Endodermal cell (in vitro differentiated cells): ENCODE measurements at regions not wholly inside any gene's neighbourhood (a gene's known extent, or its start where the extent isn't known, plus 50 kb on each side); places are given as distances from the start of the nearest gene placed in this dataset.

Experiments used
- DNase-seq: peaks from one replicate; pipeline ENCODE4 v3.0.0-alpha.2; 2017
- H3K27ac ChIP-seq: 2 replicates; pipeline ENCODE4 v1.5.1; 2013; ENCODE audit warnings: mild to moderate bottlenecking, low read depth, low read length, moderate library complexity
- H3K27me3 ChIP-seq: 2 replicates; pipeline ENCODE4 v1.6.1; 2013; ENCODE audit warnings: mild to moderate bottlenecking, low read length, moderate library complexity; ENCODE audit not compliant: insufficient read depth, control insufficient read depth, poor library complexity, severe bottlenecking
- H3K36me3 ChIP-seq: 2 replicates; pipeline ENCODE4 v1.7.0; 2013; ENCODE audit warnings: mild to moderate bottlenecking, low read length, moderate library complexity; ENCODE audit not compliant: control insufficient read depth, insufficient read depth
- H3K4me1 ChIP-seq: one replicate; pipeline ENCODE4 v1.7.0; 2013; ENCODE audit warnings: low read length; ENCODE audit not compliant: control insufficient read depth, insufficient read depth
- H3K4me3 ChIP-seq: 2 replicates; pipeline ENCODE4 v1.5.1; 2013; ENCODE audit warnings: mild to moderate bottlenecking, low read length, moderate library complexity
- H3K9ac ChIP-seq: 2 replicates; pipeline ENCODE4 v1.6.1; 2013; ENCODE audit warnings: mild to moderate bottlenecking, low read length, moderate library complexity; ENCODE audit not compliant: poor library complexity, severe bottlenecking; ENCODE audit errors: extremely low read depth
- H3K9me3 ChIP-seq: 2 replicates; pipeline ENCODE4 v1.6.1; 2013; ENCODE audit warnings: mild to moderate bottlenecking, low read length, moderate library complexity; ENCODE audit not compliant: control insufficient read depth
- H3K27ac Mint-ChIP-seq: 2 replicates; pipeline ENCODE4 v1.8.0; 2020; ENCODE audit warnings: mixed read lengths
- H3K27me3 Mint-ChIP-seq: 2 replicates; pipeline ENCODE4 v1.8.0; 2021; ENCODE audit warnings: mild to moderate bottlenecking, mixed read lengths; ENCODE audit not compliant: insufficient read depth
- H3K36me3 Mint-ChIP-seq: 2 replicates; pipeline ENCODE4 v1.8.0; 2020; ENCODE audit warnings: low read depth, mixed read lengths
- H3K4me1 Mint-ChIP-seq: 2 replicates; pipeline ENCODE4 v1.8.0; 2020; ENCODE audit warnings: mixed read lengths
- H3K4me3 Mint-ChIP-seq: 2 replicates; pipeline ENCODE4 v1.8.0; 2020; ENCODE audit warnings: mild to moderate bottlenecking, moderate library complexity, mixed read lengths
- H3K9me3 Mint-ChIP-seq: 2 replicates; pipeline ENCODE4 v1.8.0; 2020; ENCODE audit warnings: mild to moderate bottlenecking, mixed read lengths
- WGBS, 2 experiments: methylation state at CpG; one replicate each; pipeline versions ENCODE4 v1.1.5 to v1.1.7; 2013; ENCODE audit warnings: missing lambda C conversion rate in 2 of 2, mixed read lengths in 1 of 2; ENCODE audit not compliant: insufficient coverage in 1 of 2, insufficient read length in 1 of 2; 5-methylcytosine and 5-hydroxymethylcytosine counted together
- TF ChIP-seq, protein P1 (sequence below): fragments of 200-600 bp; sonication (generic); conservative IDR thresholded peaks from 2 replicates; pipeline ENCODE4 v1.5.0; 2021; ENCODE audit warnings: antibody characterized with exemption, mild to moderate bottlenecking

GRCh38 chr7:12080006-12080405 lies 131.1 kb upstream of the TMEM106B start:
- WGBS, 2 experiments, result 81 to 100% methylated on average over 1 to 3 of the region's 3 CpGs

GRCh38 chr7:12085516-12085915 lies 125.6 kb upstream of the TMEM106B start:
- Histone ChIP-seq H3K4me1 (no peaks in the 10 kb centered on the region), H3K27ac (no peak overlapping the region), H3K9me3 (no peaks in the 10 kb centered on the region), H3K27me3 (no peaks in the 10 kb centered on the region), H3K4me3 (no peak overlapping the region), H3K36me3 (no peaks in the 10 kb centered on the region), H3K9ac (no peak overlapping the region)
- 89 to 100% methylated on average over 1 of the region's 1 CpG for WGBS, 2 experiments
- Mint-ChIP-seq H3K4me1 (no peaks in the 10 kb centered on the region), H3K27me3 (no peaks in the 10 kb centered on the region), H3K27ac (no peak overlapping the region), H3K4me3 (no peak overlapping the region), H3K36me3 (no peaks in the 10 kb centered on the region), H3K9me3 (no peaks in the 10 kb centered on the region)
- TF ChIP-seq, protein P1, sequence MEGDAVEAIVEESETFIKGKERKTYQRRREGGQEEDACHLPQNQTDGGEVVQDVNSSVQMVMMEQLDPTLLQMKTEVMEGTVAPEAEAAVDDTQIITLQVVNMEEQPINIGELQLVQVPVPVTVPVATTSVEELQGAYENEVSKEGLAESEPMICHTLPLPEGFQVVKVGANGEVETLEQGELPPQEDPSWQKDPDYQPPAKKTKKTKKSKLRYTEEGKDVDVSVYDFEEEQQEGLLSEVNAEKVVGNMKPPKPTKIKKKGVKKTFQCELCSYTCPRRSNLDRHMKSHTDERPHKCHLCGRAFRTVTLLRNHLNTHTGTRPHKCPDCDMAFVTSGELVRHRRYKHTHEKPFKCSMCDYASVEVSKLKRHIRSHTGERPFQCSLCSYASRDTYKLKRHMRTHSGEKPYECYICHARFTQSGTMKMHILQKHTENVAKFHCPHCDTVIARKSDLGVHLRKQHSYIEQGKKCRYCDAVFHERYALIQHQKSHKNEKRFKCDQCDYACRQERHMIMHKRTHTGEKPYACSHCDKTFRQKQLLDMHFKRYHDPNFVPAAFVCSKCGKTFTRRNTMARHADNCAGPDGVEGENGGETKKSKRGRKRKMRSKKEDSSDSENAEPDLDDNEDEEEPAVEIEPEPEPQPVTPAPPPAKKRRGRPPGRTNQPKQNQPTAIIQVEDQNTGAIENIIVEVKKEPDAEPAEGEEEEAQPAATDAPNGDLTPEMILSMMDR, result no peak
- no peak for DNase-seq

More at GRCh38 chr7:12080006-12080405, 131.1 kb upstream of the TMEM106B start:
- H3K4me1 ChIP-seq, result no peaks in the 10 kb centered on the region
- Mint-ChIP-seq H3K27me3 (no peaks in the 10 kb centered on the region), H3K4me1 (no peaks in the 10 kb centered on the region), H3K36me3 (peaks cover under 1% of the 10 kb centered on the region), H3K27ac (no peak overlapping the region), H3K4me3 (no peak overlapping the region), H3K9me3 (peaks cover 12% of the 10 kb centered on the region)
- H3K9me3 ChIP-seq, result peaks cover 11% of the 10 kb centered on the region
- H3K27ac ChIP-seq, result no peak overlapping the region
- no peaks in the 10 kb centered on the region for H3K27me3 ChIP-seq
- no peaks in the 10 kb centered on the region for H3K36me3 ChIP-seq
- TF ChIP-seq, protein P1, result no peak
- H3K9ac ChIP-seq, result no peak overlapping the region
- no peak overlapping the region for H3K4me3 ChIP-seq
- DNase-seq, result no peak

DNA sequence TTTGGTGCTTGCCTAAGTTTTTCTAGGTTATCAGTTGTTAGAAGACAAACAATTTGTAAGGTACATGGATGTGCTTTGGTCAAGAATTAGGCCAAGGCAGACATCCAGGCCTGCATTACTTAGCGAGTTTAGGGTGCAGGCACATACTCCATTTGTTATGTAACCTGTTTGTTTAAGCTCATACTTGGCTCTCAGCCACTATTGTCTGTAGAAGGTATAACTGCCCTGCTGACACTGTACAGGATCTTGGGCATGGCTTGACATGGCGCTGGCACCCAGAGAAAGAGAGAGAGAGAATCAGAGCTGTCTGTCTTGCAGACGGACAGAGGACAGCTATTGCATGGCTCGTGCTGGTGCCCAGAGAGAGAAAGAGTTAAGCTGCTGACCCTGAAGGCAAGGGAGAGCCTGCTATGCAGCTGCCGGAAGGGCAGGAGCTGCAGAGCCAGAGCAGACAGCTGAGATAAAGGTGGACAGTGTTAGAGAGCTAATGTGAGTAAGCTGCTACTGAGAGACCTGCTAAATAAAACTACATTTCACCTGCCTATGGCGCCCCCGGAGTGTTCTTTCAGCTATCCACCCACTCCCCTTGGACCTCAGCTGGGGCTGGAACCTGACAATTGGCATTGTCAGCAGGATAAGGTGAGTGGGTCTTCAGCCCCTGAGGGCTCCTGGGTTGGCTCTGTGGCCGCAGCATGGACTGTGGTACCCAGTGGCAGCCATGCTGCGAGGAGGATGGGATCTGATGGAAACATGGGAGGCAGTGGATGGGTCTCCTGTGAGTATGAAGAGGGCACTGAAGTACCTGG lies 120.9 kb upstream of the TMEM106B start:
- Mint-ChIP-seq H3K27ac (no peak overlapping the region), H3K4me1 (peaks cover 18% of the 10 kb centered on the region), H3K9me3 (no peaks in the 10 kb centered on the region), H3K4me3 (no peak overlapping the region), H3K36me3 (no peaks in the 10 kb centered on the region), H3K27me3 (no peaks in the 10 kb centered on the region)
- TF ChIP-seq, protein P1, result no peak
- WGBS, 2 experiments, result 92 to 93% methylated on average over 8 to 9 of the region's 9 CpGs
- Histone ChIP-seq H3K9me3 (no peaks in the 10 kb centered on the region), H3K9ac (no peak overlapping the region), H3K36me3 (no peaks in the 10 kb centered on the region), H3K4me1 (peaks cover 4% of the 10 kb centered on the region), H3K4me3 (no peak overlapping the region), H3K27ac (no peak overlapping the region), H3K27me3 (no peaks in the 10 kb centered on the region)
- no peak for DNase-seq
